Left lung (tissue), 4 donors: ENCODE measurements at regions not wholly inside any gene's neighbourhood (a gene's known extent, or its start where the extent isn't known, plus 50 kb on each side); places are given as distances from the start of the nearest gene placed in this dataset.

Experiments used
- ATAC-seq: fragments of 200-7000 bp; cut with Tn5 transposase; one replicate; pipeline ENCODE4 v1.9.1; 2020; ENCODE audit warnings: moderate library complexity
- DNase-seq, 4 donors: peaks; one replicate each; pipeline ENCODE4 v3.0.0-alpha.2; 2013 to 2020
- H3K27ac ChIP-seq, 2 donors: fragments of 200-600 bp; sonication (generic) in 1 of 2; one replicate each; pipeline versions ENCODE4 v1.5.0 to v1.8.0; 2020 to 2021
- H3K27me3 ChIP-seq, 2 donors: fragments of 200-600 bp; sonication (generic) in 1 of 2; one replicate each; pipeline versions ENCODE4 v1.5.0 to v1.8.0; 2020 to 2021
- H3K36me3 ChIP-seq, 2 donors: fragments of 200-600 bp; sonication (generic) in 1 of 2; one replicate each; pipeline versions ENCODE4 v1.5.0 to v1.8.0; 2020 to 2021
- H3K4me1 ChIP-seq, 2 donors: fragments of 200-600 bp; one replicate each; pipeline ENCODE4 v1.8.0; 2021
- H3K4me3 ChIP-seq, 2 donors: fragments of 200-600 bp; sonication (generic) in 1 of 2; one replicate each; pipeline versions ENCODE4 v1.5.0 to v1.8.0; 2020 to 2021; ENCODE audit warnings: mild to moderate bottlenecking in 1 of 2
- H3K9me3 ChIP-seq, 2 donors: fragments of 200-600 bp; sonication (generic) in 1 of 2; one replicate each; pipeline versions ENCODE4 v1.5.0 to v1.8.0; 2020 to 2021
- intact Hi-C, 2 donors: fragments of 100-400 bp; cut with DNase I; formaldehyde crosslinking; loops; one replicate each; pipeline versions ENCODE4 v1.11.2 to v1.14.2; 2022
- TF ChIP-seq, protein P1 (sequence below), 2 donors: fragments of 200-600 bp; sonication (generic) in 1 of 2; IDR thresholded peaks; one replicate each; pipeline versions ENCODE4 v1.5.0 to v1.8.0; 2021; ENCODE audit warnings: antibody characterized with exemption in 2 of 2
- donor health status: DM: no; HTN: yes; CAD: no.
- donor health status: DM: no; HTN: no; CAD: no.

DNA sequence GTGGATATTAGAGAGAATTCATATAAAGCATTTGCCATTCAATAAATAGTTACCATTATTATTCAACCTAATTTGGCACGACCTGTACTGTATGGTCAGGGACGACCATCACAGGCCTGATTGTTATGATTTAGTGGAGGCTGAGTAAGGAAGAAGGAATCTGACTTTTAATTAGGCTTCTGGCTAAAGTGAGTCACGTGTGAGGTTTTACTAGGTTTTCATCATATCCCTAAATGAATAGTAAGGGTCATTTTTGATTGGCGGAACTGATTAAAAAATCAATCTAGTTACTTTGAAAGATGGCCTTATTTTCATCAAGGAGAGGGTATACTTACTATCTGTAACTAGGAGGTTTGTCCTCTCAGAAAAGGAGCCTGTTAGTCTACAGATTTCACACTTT is 143.4 kb downstream of the ADCYAP1 start:
- Histone ChIP-seq H3K4me3 (no peak overlapping the region), H3K36me3 (no peaks in the 10 kb centered on the region), H3K9me3 (peaks cover 0 to 2% of the 10 kb centered on the region in 2 donors), H3K27me3 (no peaks in the 10 kb centered on the region), H3K4me1 (no peaks in the 10 kb centered on the region), H3K27ac (no peak overlapping the region)
- intact Hi-C loops, result no loop called here
- DNase-seq (no peak), ATAC-seq (no peak)
- TF ChIP-seq, protein P1, sequence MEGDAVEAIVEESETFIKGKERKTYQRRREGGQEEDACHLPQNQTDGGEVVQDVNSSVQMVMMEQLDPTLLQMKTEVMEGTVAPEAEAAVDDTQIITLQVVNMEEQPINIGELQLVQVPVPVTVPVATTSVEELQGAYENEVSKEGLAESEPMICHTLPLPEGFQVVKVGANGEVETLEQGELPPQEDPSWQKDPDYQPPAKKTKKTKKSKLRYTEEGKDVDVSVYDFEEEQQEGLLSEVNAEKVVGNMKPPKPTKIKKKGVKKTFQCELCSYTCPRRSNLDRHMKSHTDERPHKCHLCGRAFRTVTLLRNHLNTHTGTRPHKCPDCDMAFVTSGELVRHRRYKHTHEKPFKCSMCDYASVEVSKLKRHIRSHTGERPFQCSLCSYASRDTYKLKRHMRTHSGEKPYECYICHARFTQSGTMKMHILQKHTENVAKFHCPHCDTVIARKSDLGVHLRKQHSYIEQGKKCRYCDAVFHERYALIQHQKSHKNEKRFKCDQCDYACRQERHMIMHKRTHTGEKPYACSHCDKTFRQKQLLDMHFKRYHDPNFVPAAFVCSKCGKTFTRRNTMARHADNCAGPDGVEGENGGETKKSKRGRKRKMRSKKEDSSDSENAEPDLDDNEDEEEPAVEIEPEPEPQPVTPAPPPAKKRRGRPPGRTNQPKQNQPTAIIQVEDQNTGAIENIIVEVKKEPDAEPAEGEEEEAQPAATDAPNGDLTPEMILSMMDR (IDR thresholded peaks at IDR 0.05), result no peak

DNA sequence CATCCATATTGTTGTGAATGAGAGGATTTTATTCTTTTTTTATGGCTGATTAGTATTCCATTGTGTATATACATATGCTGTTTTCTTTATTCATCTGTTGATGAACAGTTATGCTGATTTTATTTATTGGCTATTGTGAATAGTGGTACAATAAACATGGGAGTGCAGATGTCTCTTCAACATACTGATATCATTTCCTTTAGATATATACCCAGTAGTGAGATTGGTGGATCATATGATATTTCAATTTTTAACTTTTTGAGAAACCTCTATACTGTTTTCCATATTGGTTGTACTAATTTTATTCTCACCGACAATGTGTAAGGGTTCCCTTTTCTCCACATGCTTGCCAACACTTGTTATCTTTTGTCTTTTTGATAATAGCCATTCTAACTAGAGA is 144.5 kb downstream of the ADCYAP1 start:
- Histone ChIP-seq H3K27ac (no peak overlapping the region), H3K4me3 (no peak overlapping the region), H3K4me1 (no peaks in the 10 kb centered on the region), H3K9me3 (peaks cover 0 to under 1% of the 10 kb centered on the region in 2 donors), H3K36me3 (no peaks in the 10 kb centered on the region), H3K27me3 (no peaks in the 10 kb centered on the region)
- ATAC-seq (no peak), DNase-seq (no peak)
- TF ChIP-seq, protein P1 (IDR thresholded peaks at IDR 0.05), result no peak
- intact Hi-C loops, result no loop called here

DNA sequence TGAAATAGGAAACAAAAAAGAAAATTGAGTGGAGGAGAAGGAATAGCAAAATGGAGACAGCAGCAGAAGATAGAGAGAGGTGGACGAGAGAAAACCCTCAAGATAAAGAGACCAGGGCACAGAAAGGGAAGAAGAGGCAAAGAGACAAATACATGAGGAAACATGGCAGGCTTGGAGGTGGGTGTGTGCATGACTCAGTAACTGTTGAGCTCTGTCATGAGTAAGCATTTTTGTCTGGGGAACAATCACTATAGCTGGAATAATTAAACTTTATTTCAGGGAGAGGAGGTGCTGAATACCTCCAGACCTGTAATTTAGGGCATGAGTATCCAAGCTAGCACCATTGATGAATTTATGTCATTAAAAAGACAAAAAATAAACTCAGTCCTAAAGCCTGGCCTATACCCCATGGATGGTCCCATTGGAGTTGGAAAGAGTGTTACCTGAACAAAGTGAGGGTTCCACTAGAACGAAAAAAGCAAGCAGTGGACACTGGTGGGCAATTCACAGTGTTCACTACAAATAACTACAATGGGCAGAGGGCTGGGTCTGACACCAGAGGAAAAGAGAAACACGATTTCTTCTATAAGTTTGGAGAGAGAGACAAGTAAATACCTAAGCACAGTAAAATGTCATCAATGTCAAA is 145.5 kb downstream of the ADCYAP1 start:
- TF ChIP-seq, protein P1 (IDR thresholded peaks at IDR 0.05), result no peak
- ATAC-seq, result no peak
- no peak for DNase-seq
- no peak overlapping the region for H3K4me3 ChIP-seq
- intact Hi-C loops, result no loop called here
- no peak overlapping the region for H3K27ac ChIP-seq
- H3K9me3 ChIP-seq, result no peaks in the 10 kb centered on the region
- no peaks in the 10 kb centered on the region for H3K36me3 ChIP-seq
- H3K27me3 ChIP-seq, result no peaks in the 10 kb centered on the region
- no peaks in the 10 kb centered on the region for H3K4me1 ChIP-seq

DNA sequence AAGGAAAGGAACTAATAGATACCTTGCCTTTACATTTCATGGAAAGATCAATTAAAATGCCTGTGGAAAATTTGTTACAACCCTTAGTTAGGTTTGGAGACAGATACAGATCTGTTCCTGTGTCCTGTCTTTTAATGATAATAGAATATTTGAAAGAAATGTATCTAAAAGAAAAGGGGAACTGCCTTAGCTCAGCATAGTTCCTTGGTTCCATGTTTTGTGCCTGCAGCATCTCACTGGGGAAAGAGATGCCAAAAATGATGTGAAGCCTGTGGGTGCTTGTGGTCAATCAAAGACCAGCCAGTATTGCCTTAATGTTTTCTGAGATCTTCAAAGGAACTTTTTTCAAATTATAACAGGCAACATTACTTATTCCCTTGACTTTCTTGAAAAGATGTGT is 147.6 kb downstream of the ADCYAP1 start:
- Histone ChIP-seq H3K9me3 (peaks cover 0 to 12% of the 10 kb centered on the region in 2 donors), H3K36me3 (no peaks in the 10 kb centered on the region), H3K4me1 (no peaks in the 10 kb centered on the region), H3K4me3 (no peak overlapping the region), H3K27ac (no peak overlapping the region), H3K27me3 (no peaks in the 10 kb centered on the region)
- no peak for DNase-seq
- ATAC-seq, result no peak
- TF ChIP-seq, protein P1 (IDR thresholded peaks at IDR 0.05), result no peak
- intact Hi-C loops, result no loop called here

DNA sequence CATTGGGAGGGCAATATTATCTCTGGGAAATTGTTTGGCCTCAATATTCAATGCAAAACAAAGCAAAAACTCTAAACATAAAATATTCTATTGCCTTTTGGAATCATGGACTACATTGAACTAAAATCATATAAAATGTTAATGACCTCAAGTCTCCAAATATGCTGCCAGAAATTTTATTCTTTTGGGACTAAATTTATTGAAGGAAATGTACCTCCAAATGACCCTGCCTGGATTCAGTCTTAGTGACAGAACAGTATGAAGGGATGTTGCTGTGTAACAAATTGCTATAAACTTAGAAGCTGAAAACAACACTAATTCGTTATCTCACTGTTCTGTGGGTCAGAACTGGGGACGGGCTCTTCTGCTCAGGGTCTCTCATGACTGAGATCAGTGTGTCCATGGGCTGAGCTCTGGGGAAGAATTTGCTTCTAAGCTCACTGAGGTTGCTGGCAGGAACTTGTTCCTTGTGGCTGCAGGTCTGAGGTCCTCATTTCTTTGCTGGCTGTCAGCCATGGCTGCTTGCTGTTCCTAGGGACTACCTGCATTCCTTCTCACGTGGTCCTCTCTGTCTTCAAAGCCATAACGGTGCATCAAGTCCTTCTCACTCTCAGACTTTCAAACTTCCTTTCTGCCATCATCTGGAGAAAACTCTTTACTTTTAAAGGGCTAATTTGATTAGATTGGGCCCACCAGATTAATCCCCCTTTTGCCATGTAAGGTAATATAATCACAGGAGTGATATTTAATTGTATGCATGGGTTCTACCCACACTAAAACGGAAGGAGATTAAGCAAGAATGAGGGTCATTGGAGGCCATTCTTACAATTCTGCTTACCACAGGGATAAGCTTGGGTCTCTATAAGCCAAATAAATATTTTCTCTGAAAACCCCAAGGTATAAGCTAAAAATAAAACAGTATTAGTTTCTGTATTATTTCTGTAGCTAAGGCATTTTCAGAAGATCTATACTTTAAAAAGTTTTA is 149.0 kb downstream of the ADCYAP1 start:
- Histone ChIP-seq H3K27me3 (no peaks in the 10 kb centered on the region), H3K4me1 (no peaks in the 10 kb centered on the region), H3K4me3 (no peak overlapping the region), H3K9me3 (peaks cover 0 to 24% of the 10 kb centered on the region in 2 donors), H3K27ac (no peak overlapping the region), H3K36me3 (no peaks in the 10 kb centered on the region)
- TF ChIP-seq, protein P1 (IDR thresholded peaks at IDR 0.05), result no peak
- no peak for DNase-seq
- intact Hi-C loops, result no loop called here
- ATAC-seq, result no peak
